Right lobe of liver (tissue), 6 donors: ENCODE measurements at regions not wholly inside any gene's neighbourhood (a gene's known extent, or its start where the extent isn't known, plus 50 kb on each side); places are given as distances from the start of the nearest gene placed in this dataset.
"Not testable (repeated sequence)": the region's sequence is repeated elsewhere in the genome, so short reads cannot be mapped to it uniquely, and the experiment has no call there.

Experiments
- ATAC-seq, 4 donors: fragments of 200-7000 bp; cut with Tn5 transposase; one replicate each; pipeline ENCODE4 v1.9.1; 2020; ENCODE audit warnings: mild to moderate bottlenecking in 4 of 4, moderate library complexity in 4 of 4
- DNase-seq, 3 donors: peaks; one replicate each; pipeline ENCODE4 v3.0.0-alpha.2; 2020
- H3K27ac ChIP-seq, 3 donors: fragments of 200-600 bp; one replicate each; pipeline ENCODE4 v1.8.0; 2022
- H3K27me3 ChIP-seq, 2 donors: fragments of 200-600 bp; one replicate each; pipeline ENCODE4 v1.8.0; 2022
- H3K36me3 ChIP-seq, 4 donors: fragments of 200-600 bp; sonication (generic) in 1 of 4; one replicate each; pipeline versions ENCODE4 v1.5.1 to v1.8.0; 2017 to 2022; ENCODE audit warnings: control low read depth in 1 of 4
- H3K4me1 ChIP-seq, 4 donors: fragments of 200-600 bp; sonication (generic) in 1 of 4; one replicate each; pipeline versions ENCODE4 v1.5.1 to v1.8.0; 2017 to 2022; ENCODE audit warnings: control low read depth in 1 of 4
- H3K4me3 ChIP-seq, 3 donors: fragments of 200-600 bp; one replicate each; pipeline ENCODE4 v1.8.0; 2022
- H3K9me3 ChIP-seq, 4 donors: fragments of 200-600 bp; sonication (generic) in 1 of 4; one replicate each; pipeline versions ENCODE4 v1.5.1 to v1.8.0; 2017 to 2022; ENCODE audit warnings: control low read depth in 1 of 4
- CTCF ChIP-seq, 4 donors: fragments of 200-600 bp in 3 of 4; fragments of 450-650 bp in 1 of 4; IDR thresholded peaks; one replicate each; pipeline versions ENCODE4 v1.5.1 to v1.8.0; 2016 to 2022; ENCODE audit warnings: antibody characterized with exemption in 4 of 4, mild to moderate bottlenecking in 2 of 4
- POLR2A ChIP-seq: fragments of 450-650 bp; IDR thresholded peaks from one replicate; pipeline ENCODE4 v1.6.1; 2017; ENCODE audit warnings: antibody characterized with exemption, mild to moderate bottlenecking
- WGBS: methylation state at CpG from one replicate; pipeline ENCODE4 v1.1.6; 2018; ENCODE audit warnings: low coverage, low lambda C conversion rate; ENCODE audit not compliant: insufficient coverage; ENCODE audit errors: missing lambda C conversion rate; 5-methylcytosine and 5-hydroxymethylcytosine counted together
- intact Hi-C, 2 donors: fragments of 100-400 bp; cut with DNase I; formaldehyde crosslinking; loops; one replicate each; pipeline versions ENCODE4 v1.11.2 to v1.14.1; 2022
- donor health status: DM: no; HTN: yes; CAD: no.
- donor health status: DM: no; HTN: no; CAD: no.
- donor health status: DM: no; HTN: no; CAD: no.
- donor health status: DM: no; HTN: yes; CAD: no.
- donor health status: DM: no; HTN: yes; CAD: no.

DNA sequence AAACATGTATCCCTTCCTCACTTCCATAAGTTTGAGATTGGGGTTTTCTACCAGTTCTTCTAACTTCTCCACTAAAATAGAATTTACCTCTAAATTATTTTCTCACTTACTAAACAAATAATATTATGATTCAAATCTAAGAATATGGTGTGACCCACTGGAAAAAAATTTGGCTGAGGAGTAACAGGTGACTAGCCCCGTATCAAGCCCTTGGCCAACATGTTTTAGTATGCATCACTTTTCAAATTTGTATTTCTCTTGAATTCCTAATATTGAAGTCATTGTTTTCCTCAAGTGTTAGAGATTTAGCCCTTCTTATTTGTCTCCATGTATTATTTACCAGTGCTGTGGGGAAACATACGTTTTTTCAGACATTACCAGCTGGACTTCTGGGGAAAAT, 759.4 kb downstream of the NSUN3 start:
- H3K27ac ChIP-seq = no peak overlapping the region
- H3K4me1 ChIP-seq = no peaks in the 10 kb centered on the region
- intact Hi-C loops = no loop called here
- ATAC-seq = no peak
- no peaks in the 10 kb centered on the region for H3K27me3 ChIP-seq
- H3K4me3 ChIP-seq = no peak overlapping the region
- WGBS = 31% methylated on average over 2 of the region's 2 CpGs
- TF ChIP-seq CTCF (IDR thresholded peaks at IDR 0.05) = no peak
- TF ChIP-seq POLR2A = no peak
- no peaks in the 10 kb centered on the region for H3K36me3 ChIP-seq
- DNase-seq = no peak
- H3K9me3 ChIP-seq = no peaks in the 10 kb centered on the region

DNA sequence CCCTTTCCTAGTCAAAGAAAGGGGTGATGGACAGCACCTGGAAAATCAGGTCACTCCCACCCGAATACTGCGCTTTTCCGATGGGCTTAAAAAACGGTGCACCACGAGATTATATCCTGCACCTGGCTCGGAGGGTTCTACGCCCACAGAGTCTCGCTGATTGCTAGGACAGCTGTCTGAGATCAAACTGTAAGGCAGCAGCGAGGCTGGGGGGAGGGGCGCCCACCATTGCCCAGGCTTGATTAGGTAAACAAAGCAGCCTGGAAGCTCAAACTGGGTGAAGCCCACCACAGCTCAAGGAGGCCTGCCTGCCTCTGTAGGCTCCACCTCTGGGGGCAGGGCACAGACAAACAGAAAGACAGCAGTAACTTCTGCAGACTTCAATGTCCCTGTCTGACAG, 783.4 kb downstream of the NSUN3 start:
- H3K9me3 ChIP-seq, ATAC-seq, H3K27me3 ChIP-seq, H3K36me3 ChIP-seq, H3K27ac ChIP-seq, intact Hi-C loops, H3K4me1 ChIP-seq, H3K4me3 ChIP-seq, DNase-seq: not testable (repeated sequence)
- 51% methylated on average over 3 of the region's 10 CpGs for WGBS

DNA sequence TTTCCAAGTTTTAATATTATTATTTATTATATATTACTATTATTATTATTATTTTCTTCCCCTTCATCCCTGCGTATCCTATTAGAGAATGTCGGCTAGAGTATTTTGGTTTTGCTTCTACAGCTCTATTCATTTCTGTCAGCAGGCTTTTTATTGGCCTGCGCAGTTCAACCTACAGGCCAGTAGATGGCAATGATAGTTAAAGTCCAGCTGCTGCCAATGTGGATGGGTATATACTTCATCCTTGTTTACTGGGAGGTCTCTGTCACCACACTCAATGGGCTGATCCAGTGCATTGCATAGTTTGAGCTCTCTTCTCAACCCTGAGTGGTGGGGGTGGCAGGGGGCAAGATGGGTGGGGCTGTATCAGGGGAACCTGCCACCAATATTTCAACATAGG, 799.8 kb downstream of the NSUN3 start:
- ATAC-seq (peak; percentile 61 to 75 (median 70)), DNase-seq (no peak)
- intact Hi-C loops = no loop called here

DNA sequence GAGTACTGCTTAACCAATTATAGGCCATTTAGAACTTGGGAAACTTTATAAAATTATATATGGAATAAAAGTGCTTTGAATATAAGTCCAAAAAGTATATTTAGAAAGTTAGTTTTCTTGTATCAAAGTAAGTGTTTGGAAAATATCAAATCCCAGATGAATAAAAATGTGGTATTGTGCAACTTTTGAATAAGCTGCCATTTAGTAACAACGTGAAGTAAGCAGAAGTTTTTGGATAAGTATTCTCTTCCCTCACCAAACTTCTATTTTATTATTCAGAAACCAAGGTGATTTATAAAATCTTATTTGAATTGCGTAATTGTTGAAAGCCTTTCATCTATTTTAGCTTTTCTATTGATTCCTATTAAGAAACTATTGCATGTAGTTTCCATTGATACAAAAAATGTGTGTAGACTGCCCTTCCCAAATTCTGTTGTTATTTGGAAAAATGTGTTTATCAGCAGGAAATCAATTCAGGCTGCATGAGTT, 806.2 kb downstream of the NSUN3 start:
- DNase-seq (no peak), ATAC-seq (no peak)
- no peaks in the 10 kb centered on the region for H3K4me1 ChIP-seq
- TF ChIP-seq POLR2A (no peak), CTCF (IDR thresholded peaks at IDR 0.05) (no peak)
- no peak overlapping the region for H3K4me3 ChIP-seq
- 62% methylated on average over 2 of the region's 2 CpGs for WGBS
- no peaks in the 10 kb centered on the region for H3K27me3 ChIP-seq
- H3K9me3 ChIP-seq = no peaks in the 10 kb centered on the region
- intact Hi-C loops = no loop called here
- H3K27ac ChIP-seq = no peak overlapping the region
- H3K36me3 ChIP-seq = no peaks in the 10 kb centered on the region

More for the DNA sequence above, 799.8 kb downstream of the NSUN3 start:
- Histone ChIP-seq H3K27me3 (no peaks in the 10 kb centered on the region), H3K4me3 (no peak overlapping the region), H3K9me3 (no peaks in the 10 kb centered on the region), H3K27ac (no peak overlapping the region), H3K36me3 (no peaks in the 10 kb centered on the region), H3K4me1 (no peaks in the 10 kb centered on the region)
- WGBS = 62% methylated on average over 3 of the region's 3 CpGs
- TF ChIP-seq POLR2A (no peak), CTCF (IDR thresholded peaks at IDR 0.05) (peak; percentile 38 to 53 (median 50))

DNA sequence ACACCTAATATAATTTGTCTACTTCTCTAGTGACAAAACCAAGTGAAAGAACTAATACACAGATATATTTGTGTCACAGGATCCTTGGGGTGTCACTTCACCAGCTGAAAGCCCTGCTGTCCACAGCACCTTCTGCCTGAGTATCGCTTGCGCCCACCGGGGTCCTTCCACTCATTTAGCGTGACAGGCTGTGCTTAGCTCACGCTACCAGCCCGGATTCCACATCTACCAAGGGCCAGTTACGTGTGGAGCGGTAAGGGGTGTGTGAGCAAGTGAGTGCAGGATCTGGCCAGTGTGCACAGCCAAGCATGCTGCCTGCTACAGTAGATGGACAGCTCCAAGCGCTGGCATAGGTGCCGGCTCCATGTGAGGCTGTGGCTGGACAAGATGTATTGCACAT, 810.9 kb downstream of the NSUN3 start:
- Histone ChIP-seq H3K27ac (no peak overlapping the region), H3K4me3 (no peak overlapping the region), H3K27me3 (no peaks in the 10 kb centered on the region), H3K36me3 (no peaks in the 10 kb centered on the region), H3K9me3 (no peaks in the 10 kb centered on the region), H3K4me1 (no peaks in the 10 kb centered on the region)
- TF ChIP-seq CTCF (IDR thresholded peaks at IDR 0.05) = no peak
- TF ChIP-seq POLR2A = no peak
- 80% methylated on average over 3 of the region's 10 CpGs for WGBS
- ATAC-seq (peak in 1 of 4 donors; percentile 24), DNase-seq (no peak)
- intact Hi-C loops = no loop called here
